ENCODE measurements at regions not wholly inside any gene's neighbourhood (a gene's known extent, or its start where the extent isn't known, plus 50 kb on each side); places are given as distances from the start of the nearest gene placed in this dataset.

DNA sequence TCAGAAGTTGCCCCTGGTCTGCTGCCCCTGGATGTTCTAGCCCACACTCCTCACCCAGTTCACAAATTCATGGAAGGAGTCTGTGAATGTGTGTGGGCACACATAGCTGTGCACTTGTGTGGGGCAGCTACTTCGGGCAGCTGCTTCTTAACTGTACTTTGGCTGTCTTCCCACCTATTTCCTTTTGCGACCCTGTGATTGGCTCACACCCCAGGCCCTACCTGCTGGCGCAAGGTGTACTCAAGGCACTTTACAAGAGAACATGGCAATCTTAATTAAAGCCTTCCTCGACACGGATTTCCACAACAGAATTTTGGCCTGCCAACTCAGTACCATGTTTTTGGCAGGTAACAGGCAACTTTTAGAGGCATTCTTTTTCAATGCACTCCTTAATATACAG lies 86.5 kb upstream of the CTTNBP2NL start:
- DNase-seq, result no peak
- Histone ChIP-seq H4K20me1 (ENCODE audit: control insufficient read depth, insufficient read depth, low read length, poor library complexity, severe bottlenecking) (no peaks in the 10 kb centered on the region), H3K27ac (ENCODE audit: low read length in 2 of 2) (no peak overlapping the region), H3K27me3 (replicated peaks in 1 of 4; ENCODE audit: control extremely low read depth in 1 of 4, control insufficient read depth in 3 of 4, insufficient read depth in 4 of 4, low read length in 3 of 4) (peaks cover 0 to 8% (median 0%) of the 10 kb centered on the region in 4 experiments), H3K4me1 (ENCODE audit: control insufficient read depth in 2 of 2, insufficient read depth in 2 of 2, low read length in 2 of 2) (no peaks in the 10 kb centered on the region), H3K79me2 (ENCODE audit: control insufficient read depth, insufficient read depth, low read length) (no peaks in the 10 kb centered on the region), H3K9me3 (ENCODE audit: control extremely low read depth in 1 of 3, control insufficient read depth in 2 of 3, insufficient read depth in 1 of 3, low read length in 2 of 3) (no peaks in the 10 kb centered on the region), H2AFZ (ENCODE audit: insufficient read depth, low read depth, low read length, poor library complexity, severe bottlenecking) (no peak overlapping the region), H3K36me3 (replicated peaks in 1 of 2; ENCODE audit: control extremely low read depth in 1 of 2, control insufficient read depth in 1 of 2, extremely low read depth in 1 of 2, insufficient read depth in 2 of 2, low read length in 1 of 2) (no peaks in the 10 kb centered on the region), H3K4me3 (ENCODE audit: control extremely low read depth in 1 of 5, extremely low read depth in 1 of 5, insufficient read depth in 1 of 5, low read depth in 2 of 5, low read length in 4 of 5) (no peak overlapping the region), H3K4me2 (replicated peaks; ENCODE audit: low read depth, low read length, poor library complexity, severe bottlenecking) (no peak overlapping the region), H3K9ac (ENCODE audit: low read length) (no peak overlapping the region)
- no peaks in the 10 kb centered on the region for H3K4me1 Mint-ChIP-seq
- ChIA-PET POLR2A (no interaction called here), CTCF (no interaction called here)
- 87% methylated on average over 5 of the region's 5 CpGs for WGBS (ENCODE audit: insufficient coverage)
- H3K9me3 Mint-ChIP-seq (ENCODE audit: insufficient read depth), result no peaks in the 10 kb centered on the region
- ATAC-seq (ENCODE audit: low read depth), result no peak
- H3K4me3 Mint-ChIP-seq, result no peak overlapping the region
- TF ChIP-seq, protein P1, sequence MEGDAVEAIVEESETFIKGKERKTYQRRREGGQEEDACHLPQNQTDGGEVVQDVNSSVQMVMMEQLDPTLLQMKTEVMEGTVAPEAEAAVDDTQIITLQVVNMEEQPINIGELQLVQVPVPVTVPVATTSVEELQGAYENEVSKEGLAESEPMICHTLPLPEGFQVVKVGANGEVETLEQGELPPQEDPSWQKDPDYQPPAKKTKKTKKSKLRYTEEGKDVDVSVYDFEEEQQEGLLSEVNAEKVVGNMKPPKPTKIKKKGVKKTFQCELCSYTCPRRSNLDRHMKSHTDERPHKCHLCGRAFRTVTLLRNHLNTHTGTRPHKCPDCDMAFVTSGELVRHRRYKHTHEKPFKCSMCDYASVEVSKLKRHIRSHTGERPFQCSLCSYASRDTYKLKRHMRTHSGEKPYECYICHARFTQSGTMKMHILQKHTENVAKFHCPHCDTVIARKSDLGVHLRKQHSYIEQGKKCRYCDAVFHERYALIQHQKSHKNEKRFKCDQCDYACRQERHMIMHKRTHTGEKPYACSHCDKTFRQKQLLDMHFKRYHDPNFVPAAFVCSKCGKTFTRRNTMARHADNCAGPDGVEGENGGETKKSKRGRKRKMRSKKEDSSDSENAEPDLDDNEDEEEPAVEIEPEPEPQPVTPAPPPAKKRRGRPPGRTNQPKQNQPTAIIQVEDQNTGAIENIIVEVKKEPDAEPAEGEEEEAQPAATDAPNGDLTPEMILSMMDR (IDR thresholded peaks at IDR 0.05), result no peak
- TF ChIP-seq EZH2 (IDR thresholded peaks at IDR 0.05; ENCODE audit: borderline replicate concordance, insufficient read depth, low read depth, low read length, poor library complexity, severe bottlenecking), result no peak
- intact Hi-C loops (cut with micrococcal nuclease), result no loop called here
- H3K27me3 Mint-ChIP-seq, result peaks cover 36% of the 10 kb centered on the region
- no peak overlapping the region for H3K27ac Mint-ChIP-seq

DNA sequence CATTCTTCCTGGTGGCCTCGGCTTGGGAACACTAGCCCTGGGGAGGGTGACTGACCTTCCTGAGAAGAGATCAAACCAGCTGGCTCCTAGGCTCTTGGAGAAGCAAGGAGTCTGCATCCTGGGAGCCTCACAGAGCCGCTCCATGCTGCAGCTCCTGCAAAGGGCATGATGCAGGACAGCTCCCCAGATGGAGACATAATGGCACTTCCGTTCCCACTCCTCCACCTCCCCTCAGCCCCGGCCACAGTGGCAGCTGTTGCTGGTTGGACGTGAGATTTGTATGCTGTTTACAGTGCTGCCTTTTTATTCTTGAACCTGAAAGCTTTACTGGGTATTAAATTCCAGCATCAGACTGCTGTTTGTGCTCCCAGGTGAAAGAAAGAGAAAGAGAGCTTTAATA lies 83.7 kb upstream of the CTTNBP2NL start:
- no peaks in the 10 kb centered on the region for H4K20me1 ChIP-seq (ENCODE audit: control insufficient read depth, insufficient read depth, low read length, poor library complexity, severe bottlenecking)
- intact Hi-C loops (cut with micrococcal nuclease), result no loop called here
- 93% methylated on average over 1 of the region's 5 CpGs for WGBS (ENCODE audit: insufficient coverage)
- no peaks in the 10 kb centered on the region for H3K4me1 ChIP-seq (ENCODE audit: control insufficient read depth in 2 of 2, insufficient read depth in 2 of 2, low read length in 2 of 2)
- H3K9ac ChIP-seq (ENCODE audit: low read length), result no peak overlapping the region
- H3K27ac ChIP-seq (ENCODE audit: low read length in 2 of 2), result no peak overlapping the region
- no peak for ATAC-seq (ENCODE audit: low read depth)
- no peak overlapping the region for H2AFZ ChIP-seq (ENCODE audit: insufficient read depth, low read depth, low read length, poor library complexity, severe bottlenecking)
- TF ChIP-seq, protein P1 (IDR thresholded peaks at IDR 0.05), result no peak
- TF ChIP-seq EZH2 (IDR thresholded peaks at IDR 0.05; ENCODE audit: borderline replicate concordance, insufficient read depth, low read depth, low read length, poor library complexity, severe bottlenecking), result no peak
- ChIA-PET POLR2A (no interaction called here), CTCF (no interaction called here)
- H3K4me1 Mint-ChIP-seq, result no peaks in the 10 kb centered on the region
- H3K4me2 ChIP-seq (replicated peaks; ENCODE audit: low read depth, low read length, poor library complexity, severe bottlenecking), result no peak overlapping the region
- peaks cover 0 to 8% (median 0%) of the 10 kb centered on the region in 4 experiments for H3K27me3 ChIP-seq (replicated peaks in 1 of 4; ENCODE audit: control extremely low read depth in 1 of 4, control insufficient read depth in 3 of 4, insufficient read depth in 4 of 4, low read length in 3 of 4)
- H3K79me2 ChIP-seq (ENCODE audit: control insufficient read depth, insufficient read depth, low read length), result no peaks in the 10 kb centered on the region
- peaks cover 33% of the 10 kb centered on the region for H3K27me3 Mint-ChIP-seq
- H3K27ac Mint-ChIP-seq, result no peak overlapping the region
- no peaks in the 10 kb centered on the region for H3K9me3 Mint-ChIP-seq (ENCODE audit: insufficient read depth)
- no peak overlapping the region for H3K4me3 Mint-ChIP-seq
- no peak for DNase-seq
- H3K36me3 ChIP-seq (replicated peaks in 1 of 2; ENCODE audit: control extremely low read depth in 1 of 2, control insufficient read depth in 1 of 2, extremely low read depth in 1 of 2, insufficient read depth in 2 of 2, low read length in 1 of 2), result no peaks in the 10 kb centered on the region
- no peak overlapping the region for H3K4me3 ChIP-seq (ENCODE audit: control extremely low read depth in 1 of 5, extremely low read depth in 1 of 5, insufficient read depth in 1 of 5, low read depth in 2 of 5, low read length in 4 of 5)
- no peaks in the 10 kb centered on the region for H3K9me3 ChIP-seq (ENCODE audit: control extremely low read depth in 1 of 3, control insufficient read depth in 2 of 3, insufficient read depth in 1 of 3, low read length in 2 of 3)
